ENCODE measurements at regions not wholly inside any gene's neighbourhood (a gene's known extent, or its start where the extent isn't known, plus 50 kb on each side); places are given as distances from the start of the nearest gene placed in this dataset.
"Not testable (repeated sequence)": the region's sequence is repeated elsewhere in the genome, so short reads cannot be mapped to it uniquely, and the experiment has no call there.

- intact Hi-C loops (cut with DNase I); DNase-seq (ENCODE audit: low spot score): not testable (repeated sequence)
Measured at GRCh38 chr3:25931967-25932366, 142.1 kb downstream of the OXSM start.

DNA sequence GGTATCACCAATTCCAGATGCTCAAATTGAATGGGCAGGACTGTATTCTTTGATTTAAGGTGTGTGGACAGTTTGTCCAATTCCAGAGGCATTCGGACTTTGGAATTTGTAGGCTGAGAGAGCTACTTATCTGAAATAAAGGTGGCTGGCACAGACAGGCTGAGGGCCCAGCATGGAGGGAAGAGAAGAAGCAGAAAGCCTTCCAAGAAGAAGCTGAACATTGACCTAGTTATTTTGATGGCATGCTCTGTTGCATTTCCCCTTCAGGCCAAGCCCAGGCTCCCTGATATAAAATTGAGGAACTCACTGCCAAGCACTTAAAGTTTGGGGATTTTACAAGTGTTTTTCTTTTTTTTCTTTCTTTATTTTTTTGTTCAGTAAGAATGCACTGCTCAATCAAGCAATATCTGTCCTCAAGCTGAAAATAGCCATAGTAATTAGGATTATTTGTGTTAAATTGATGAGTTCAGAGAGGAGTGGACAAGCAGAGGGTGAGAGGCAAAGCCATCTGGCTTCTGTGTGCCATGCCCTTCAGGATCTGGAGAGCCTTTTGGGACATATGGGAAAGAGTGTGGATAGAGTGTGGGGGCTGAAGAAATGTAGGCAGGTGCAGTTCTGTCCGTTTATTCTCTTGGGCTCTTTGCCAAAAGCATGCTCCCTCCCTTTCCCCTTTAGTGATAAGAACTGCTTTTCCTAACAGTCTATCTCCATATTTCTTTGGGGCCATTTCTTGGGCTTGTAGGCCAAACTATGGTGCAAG lies 148.9 kb downstream of the OXSM start:
- intact Hi-C loops (cut with DNase I), result no loop called here

GRCh38 chr3:25940935-25941334 lies 151.0 kb downstream of the OXSM start:
- intact Hi-C loops (cut with DNase I), result no loop called here
- DNase-seq (ENCODE audit: low spot score), result no peak

More for the DNA sequence above, 148.9 kb downstream of the OXSM start:
- no peak for DNase-seq (ENCODE audit: low spot score)

DNA sequence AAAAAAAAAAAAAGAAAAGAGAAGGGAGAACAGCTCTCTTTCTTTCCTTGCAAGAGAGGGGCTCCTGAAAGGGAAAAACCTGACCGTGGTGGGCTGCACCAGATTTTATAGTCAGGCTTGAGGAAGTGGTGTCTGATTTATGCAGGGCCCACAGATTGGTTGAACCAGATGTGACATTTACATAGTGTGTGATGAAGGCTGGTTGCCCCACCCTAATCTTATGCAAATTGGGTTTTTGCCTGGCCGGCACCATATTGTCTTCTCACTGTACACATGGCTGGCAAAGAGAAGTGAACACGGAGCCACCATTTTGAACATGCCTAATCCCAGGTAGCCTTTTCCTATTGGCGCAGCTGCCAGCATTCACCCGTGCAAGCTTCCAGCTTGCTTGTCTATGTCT lies 154.4 kb downstream of the OXSM start:
- intact Hi-C loops (cut with DNase I), result no loop called here
- no peak for DNase-seq (ENCODE audit: low spot score)

GRCh38 chr3:25945366-25945765 lies 155.5 kb downstream of the OXSM start:
- no peak for DNase-seq (ENCODE audit: low spot score)
- intact Hi-C loops (cut with DNase I), result no loop called here

GRCh38 chr3:25945836-25946235 lies 155.9 kb downstream of the OXSM start:
- no peak for DNase-seq (ENCODE audit: low spot score)
- intact Hi-C loops (cut with DNase I), result no loop called here

GRCh38 chr3:25952133-25952532 lies 162.2 kb downstream of the OXSM start:
- intact Hi-C loops (cut with DNase I), result no loop called here
- no peak for DNase-seq (ENCODE audit: low spot score)

- intact Hi-C loops (cut with DNase I), result no loop called here
Measured at GRCh38 chr3:25957026-25957425, 167.1 kb downstream of the OXSM start.

DNA sequence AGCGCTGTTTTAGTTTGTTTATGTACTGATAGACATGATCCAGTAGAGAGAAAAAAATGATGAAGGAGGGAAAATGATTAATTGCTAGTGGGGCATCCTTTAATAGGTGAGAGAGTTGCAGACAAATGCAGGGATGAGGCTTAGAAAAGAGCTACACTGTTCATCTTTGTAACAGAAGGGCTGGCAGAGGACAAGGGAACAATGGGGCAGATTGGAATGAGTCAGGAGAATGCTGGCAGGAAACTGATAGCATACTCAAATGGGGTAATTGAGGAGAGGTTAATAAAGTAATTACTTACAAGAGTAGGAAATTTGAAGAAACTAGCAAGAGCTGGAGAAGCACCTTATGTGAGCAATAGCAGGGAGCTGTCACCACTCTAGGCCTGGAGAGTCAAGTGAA lies 170.9 kb downstream of the OXSM start:
- intact Hi-C loops (cut with DNase I), result no loop called here
- no peak for DNase-seq (ENCODE audit: low spot score)

More at GRCh38 chr3:25957026-25957425, 167.1 kb downstream of the OXSM start:
- DNase-seq (ENCODE audit: low spot score), result no peak

- DNase-seq (ENCODE audit: low spot score), result no peak
- intact Hi-C loops (cut with DNase I), result no loop called here
Measured at GRCh38 chr3:25962255-25962654, 172.4 kb downstream of the OXSM start.

DNA sequence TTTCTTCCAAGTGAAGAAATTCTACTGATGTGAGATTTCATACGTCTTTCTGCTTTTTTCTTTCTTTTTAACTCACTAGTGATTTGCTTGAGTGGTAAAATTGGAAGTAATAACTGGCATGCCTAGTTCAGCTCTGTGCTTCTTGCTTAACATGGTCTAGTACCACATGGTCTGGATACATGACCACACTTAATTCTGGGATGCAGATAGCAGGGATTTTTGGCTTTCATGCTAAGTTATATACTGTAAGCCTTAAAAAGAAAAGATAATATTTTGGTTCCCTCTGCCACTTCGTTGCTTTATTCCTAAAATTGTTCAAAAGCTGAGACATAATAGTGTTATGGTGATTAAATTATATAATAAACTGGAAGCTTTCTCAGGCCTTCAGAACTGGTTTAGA lies 174.3 kb downstream of the OXSM start:
- DNase-seq (ENCODE audit: low spot score), result no peak
- intact Hi-C loops (cut with DNase I), result no loop called here

DNA sequence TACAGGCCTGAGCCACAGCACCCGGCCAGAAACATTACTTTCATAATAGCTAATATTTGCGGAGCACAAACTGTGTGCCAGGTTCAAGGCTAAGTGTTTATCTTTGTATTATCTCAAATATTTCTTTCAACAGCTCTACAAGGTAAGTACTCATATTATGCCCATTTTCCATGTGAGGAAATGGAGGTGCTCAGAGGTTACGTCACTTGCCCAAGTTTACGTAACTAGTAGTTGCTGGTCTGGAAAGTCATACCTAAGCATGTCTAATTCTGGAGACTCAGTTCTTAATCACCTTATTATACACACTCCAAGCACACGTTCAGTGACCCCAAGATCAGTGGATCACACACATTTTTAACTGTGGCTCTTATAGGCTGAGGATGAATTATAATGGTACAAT lies 177.5 kb downstream of the OXSM start:
- no peak for DNase-seq (ENCODE audit: low spot score)
- intact Hi-C loops (cut with DNase I), result no loop called here

DNA sequence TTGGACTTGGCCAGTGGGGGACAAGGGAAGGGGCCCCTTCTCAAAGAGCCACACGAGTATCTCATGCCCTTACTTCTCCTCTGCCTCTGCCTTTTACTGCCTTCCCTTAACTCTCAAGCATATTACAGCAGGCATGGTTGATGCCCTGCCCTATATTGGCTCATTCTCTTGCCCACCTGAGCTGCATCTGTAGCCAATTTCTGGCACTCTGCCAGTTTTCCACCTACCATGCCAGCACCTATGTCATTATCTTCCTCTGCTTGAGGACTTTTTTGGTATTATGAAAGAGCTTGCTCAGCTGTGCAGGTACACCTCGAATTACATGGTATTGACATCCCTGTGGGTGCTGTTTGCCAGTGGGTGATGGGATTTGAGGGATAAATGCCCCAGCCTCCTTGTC lies 181.8 kb downstream of the OXSM start:
- DNase-seq (ENCODE audit: low spot score), result no peak
- intact Hi-C loops (cut with DNase I), result no loop called here

DNA sequence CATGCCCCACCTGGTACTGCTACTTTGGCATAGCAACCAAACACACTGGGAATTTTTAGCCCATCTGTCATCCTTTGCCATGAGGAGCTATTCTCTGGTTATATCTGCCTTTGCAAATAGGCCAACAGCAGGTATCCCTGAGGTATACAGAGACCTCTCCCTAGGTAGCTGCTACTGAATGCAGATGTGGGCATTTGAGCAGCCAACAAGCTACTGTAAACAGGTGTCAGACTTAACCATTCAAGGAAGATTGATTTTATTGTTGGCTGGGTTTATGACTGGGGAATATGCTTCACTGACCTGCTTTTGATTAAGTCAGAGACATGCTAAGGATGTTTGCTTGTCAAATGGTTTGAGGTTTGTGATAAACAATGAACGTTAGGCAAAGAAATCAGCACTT lies 183.2 kb downstream of the OXSM start:
- intact Hi-C loops (cut with DNase I), result no loop called here
- no peak for DNase-seq (ENCODE audit: low spot score)

- no peak for DNase-seq (ENCODE audit: low spot score)
- intact Hi-C loops (cut with DNase I), result no loop called here
Measured at GRCh38 chr3:25982756-25983155, 192.9 kb downstream of the OXSM start.

DNA sequence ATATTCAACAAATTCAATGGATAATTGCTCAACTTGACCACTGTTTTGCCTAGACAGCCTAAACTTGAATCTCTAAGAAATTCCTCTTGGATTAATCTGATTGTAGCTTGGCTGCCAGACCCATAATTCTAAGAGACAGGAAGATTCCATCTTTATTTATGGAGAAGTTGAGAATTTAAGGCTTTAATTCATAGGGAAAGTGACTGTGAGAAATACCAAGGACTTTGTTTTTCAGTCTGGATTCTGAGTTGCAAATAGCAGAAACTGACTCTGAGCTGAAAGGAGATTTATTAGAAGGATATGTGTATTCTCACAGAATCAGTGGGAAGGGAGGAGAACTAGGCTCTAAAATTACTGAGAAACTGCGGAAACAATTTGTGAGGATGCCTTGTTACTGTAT lies 195.7 kb downstream of the OXSM start:
- DNase-seq (ENCODE audit: low spot score), result no peak
- intact Hi-C loops (cut with DNase I), result no loop called here

GRCh38 chr3:25992606-25993005 lies 202.7 kb downstream of the OXSM start:
- intact Hi-C loops (cut with DNase I), result no loop called here
- DNase-seq (ENCODE audit: low spot score), result no peak

GRCh38 chr3:26004172-26004571 lies 214.3 kb downstream of the OXSM start:
- intact Hi-C loops (cut with DNase I), result no loop called here
- DNase-seq (ENCODE audit: low spot score), result no peak

DNA sequence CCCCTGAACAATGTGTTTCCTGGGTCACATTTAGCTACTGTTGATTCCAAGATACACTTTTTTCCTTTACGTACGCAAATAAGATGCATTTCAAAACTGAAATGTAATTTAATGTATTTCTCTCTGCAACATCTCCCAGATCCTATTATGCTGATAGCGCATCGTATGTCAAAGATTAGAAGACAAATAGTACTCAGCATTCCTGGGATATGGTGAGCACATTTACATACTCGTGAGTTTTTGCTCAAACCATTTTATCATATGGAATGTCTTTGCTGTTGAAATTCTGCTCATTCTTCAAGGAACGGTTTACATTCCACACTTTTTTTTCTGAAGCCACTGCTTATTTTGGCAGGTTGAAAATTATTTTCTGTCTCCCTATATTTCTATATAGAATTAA lies 221.4 kb downstream of the OXSM start:
- no peak for DNase-seq (ENCODE audit: low spot score)
- intact Hi-C loops (cut with DNase I), result no loop called here

- intact Hi-C loops (cut with DNase I), result no loop called here
- DNase-seq (ENCODE audit: low spot score), result no peak
Measured at GRCh38 chr3:26012241-26012745, 222.4 kb downstream of the OXSM start.

DNA sequence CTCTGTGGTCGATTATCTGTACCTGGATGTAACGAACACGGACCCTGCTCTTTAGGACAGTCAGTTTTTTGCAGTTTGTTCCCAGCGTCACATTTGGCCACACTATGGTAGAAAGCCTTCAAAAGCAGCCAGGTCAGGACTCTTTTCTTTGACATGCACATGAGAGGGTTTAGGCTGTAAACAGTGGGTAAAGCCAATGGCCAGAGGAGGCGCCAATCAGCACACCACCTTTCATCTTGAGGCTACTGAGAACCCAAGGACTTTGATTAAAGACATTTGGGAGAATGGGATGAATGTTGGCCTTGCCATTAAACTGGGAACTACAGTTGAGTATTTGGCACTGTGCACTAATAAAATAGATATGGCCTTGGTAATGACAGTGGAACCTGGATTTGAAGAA lies 225.9 kb downstream of the OXSM start:
- DNase-seq (ENCODE audit: low spot score), result no peak
- intact Hi-C loops (cut with DNase I), result no loop called here

DNA sequence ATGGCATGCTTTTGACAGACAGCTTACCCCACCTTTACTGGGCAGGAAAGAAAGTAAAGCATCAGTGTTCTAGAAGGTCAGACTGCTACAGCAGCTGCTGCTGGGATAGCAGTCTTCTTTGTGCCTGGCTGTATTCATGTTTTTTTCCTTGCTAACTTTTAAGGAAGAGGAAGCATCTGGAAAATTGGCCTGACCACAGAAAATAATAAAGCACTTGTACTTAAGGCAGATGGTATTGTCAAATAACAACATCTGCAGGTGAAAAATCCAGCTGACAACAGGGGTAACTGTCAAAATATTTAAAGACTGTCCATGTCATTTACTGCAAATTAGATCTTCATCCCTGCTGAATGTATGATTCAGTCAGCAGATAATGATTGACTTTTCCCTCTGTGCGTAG lies 229.0 kb downstream of the OXSM start:
- intact Hi-C loops (cut with DNase I), result no loop called here
- DNase-seq (ENCODE audit: low spot score), result no peak

All from posterior vena cava (tissue), 2 donors.